Astrocyte (in vitro differentiated cells and primary cell): ENCODE measurements at regions not wholly inside any gene's neighbourhood (a gene's known extent, or its start where the extent isn't known, plus 50 kb on each side); places are given as distances from the start of the nearest gene placed in this dataset.

Experiments used
- DNase-seq: peaks from one replicate; pipeline ENCODE4 v3.0.0-alpha.2; 2010; ENCODE audit warnings: low read depth
- FAIRE-seq: peaks from 2 replicates; lab custom pipeline; 2011; peaks lifted over from hg19 to GRCh38; lab: Jason Lieb, UNC
- H2AFZ ChIP-seq: 2 replicates; pipeline ENCODE4 v1.6.0; 2012; ENCODE audit warnings: low read depth, low read length, inconsistent platforms
- H3K27ac ChIP-seq: 2 replicates; pipeline ENCODE4 v1.5.1; 2011; ENCODE audit warnings: low read depth, low read length, inconsistent platforms
- H3K27me3 ChIP-seq: 2 replicates; pipeline ENCODE4 v1.6.0; 2011; ENCODE audit warnings: low read length, inconsistent platforms; ENCODE audit not compliant: insufficient read depth
- H3K36me3 ChIP-seq: 2 replicates; pipeline ENCODE4 v1.5.1; 2011; ENCODE audit warnings: low read length, inconsistent platforms; ENCODE audit not compliant: insufficient read depth
- H3K4me1 ChIP-seq: 2 replicates; pipeline ENCODE4 v1.5.1; 2011; ENCODE audit warnings: low read length, inconsistent platforms; ENCODE audit not compliant: insufficient read depth
- H3K4me2 ChIP-seq: 2 replicates; pipeline ENCODE4 v1.6.0; 2012; ENCODE audit warnings: low read length, inconsistent platforms
- H3K4me3 ChIP-seq: 2 replicates; pipeline ENCODE4 v1.5.1; 2011; ENCODE audit warnings: low read depth, mild to moderate bottlenecking, low read length, inconsistent platforms; ENCODE audit not compliant: insufficient read depth
- H3K79me2 ChIP-seq: 2 replicates; pipeline ENCODE4 v1.6.0; 2012; ENCODE audit warnings: mild to moderate bottlenecking, low read length, inconsistent platforms; ENCODE audit not compliant: insufficient read depth
- H3K9ac ChIP-seq: 2 replicates; pipeline ENCODE4 v1.6.0; 2012; ENCODE audit warnings: mild to moderate bottlenecking, low read length, inconsistent platforms
- H3K9me3 ChIP-seq: 2 replicates; pipeline ENCODE4 v1.5.1; 2012; ENCODE audit warnings: low read depth, mild to moderate bottlenecking, low read length, inconsistent platforms; ENCODE audit not compliant: insufficient read depth
- H4K20me1 ChIP-seq: 2 replicates; pipeline ENCODE4 v1.6.0; 2012; ENCODE audit warnings: low read length, inconsistent platforms; ENCODE audit not compliant: insufficient read depth
- H3K27ac Mint-ChIP-seq: one replicate; pipeline ENCODE4 v1.8.0; 2021; ENCODE audit warnings: mild to moderate bottlenecking, mixed read lengths; ENCODE audit not compliant: unreplicated experiment
- H3K27me3 Mint-ChIP-seq: one replicate; pipeline ENCODE4 v1.8.0; 2021; ENCODE audit warnings: low read depth, mixed read lengths; ENCODE audit not compliant: unreplicated experiment
- H3K36me3 Mint-ChIP-seq: one replicate; pipeline ENCODE4 v1.8.0; 2021; ENCODE audit warnings: low read depth, mixed read lengths; ENCODE audit not compliant: unreplicated experiment
- H3K4me1 Mint-ChIP-seq: one replicate; pipeline ENCODE4 v1.8.0; 2021; ENCODE audit warnings: low read depth, mixed read lengths; ENCODE audit not compliant: unreplicated experiment
- H3K4me3 Mint-ChIP-seq: one replicate; pipeline ENCODE4 v1.8.0; 2021; ENCODE audit warnings: mild to moderate bottlenecking, moderate library complexity, mixed read lengths; ENCODE audit not compliant: unreplicated experiment
- H3K9me3 Mint-ChIP-seq: one replicate; pipeline ENCODE4 v1.8.0; 2021; ENCODE audit warnings: mild to moderate bottlenecking, mixed read lengths; ENCODE audit not compliant: unreplicated experiment
- CTCF ChIP-seq: IDR thresholded peaks from 2 replicates; pipeline ENCODE4 v1.5.1; 2011; ENCODE audit warnings: low read depth, mild to moderate bottlenecking, inconsistent platforms, low read length, moderate library complexity; ENCODE audit not compliant: insufficient read depth
- EZH2 ChIP-seq: IDR thresholded peaks from 2 replicates; pipeline ENCODE4 v1.6.1; 2012; ENCODE audit warnings: mild to moderate bottlenecking, low read length, inconsistent platforms; ENCODE audit not compliant: insufficient read depth

GRCh38 chr4:104986306-104986705 is 160.4 kb upstream of the TET2 start:
- H3K4me2 ChIP-seq = no peak overlapping the region
- no peaks in the 10 kb centered on the region for H3K79me2 ChIP-seq
- Mint-ChIP-seq H3K27ac (no peak overlapping the region), H3K4me3 (no peak overlapping the region), H3K4me1 (no peaks in the 10 kb centered on the region), H3K36me3 (no peaks in the 10 kb centered on the region), H3K9me3 (no peaks in the 10 kb centered on the region), H3K27me3 (peaks cover 5% of the 10 kb centered on the region)
- FAIRE-seq (no peak), DNase-seq (no peak)
- H2AFZ ChIP-seq = no peak overlapping the region
- H3K4me1 ChIP-seq = no peaks in the 10 kb centered on the region
- no peaks in the 10 kb centered on the region for H3K36me3 ChIP-seq
- no peak for TF ChIP-seq CTCF
- no peak for TF ChIP-seq EZH2
- H3K27me3 ChIP-seq = no peaks in the 10 kb centered on the region
- no peak overlapping the region for H3K9ac ChIP-seq
- no peaks in the 10 kb centered on the region for H3K9me3 ChIP-seq
- H3K4me3 ChIP-seq = no peak overlapping the region
- H3K27ac ChIP-seq = no peak overlapping the region
- H4K20me1 ChIP-seq = no peaks in the 10 kb centered on the region

- Mint-ChIP-seq H3K27ac (no peak overlapping the region), H3K9me3 (no peaks in the 10 kb centered on the region), H3K4me3 (no peak overlapping the region), H3K27me3 (peaks cover 5% of the 10 kb centered on the region), H3K36me3 (no peaks in the 10 kb centered on the region), H3K4me1 (no peaks in the 10 kb centered on the region)
- H3K27me3 ChIP-seq = no peaks in the 10 kb centered on the region
- no peak overlapping the region for H3K9ac ChIP-seq
- no peak overlapping the region for H3K27ac ChIP-seq
- no peaks in the 10 kb centered on the region for H3K79me2 ChIP-seq
- no peaks in the 10 kb centered on the region for H3K36me3 ChIP-seq
- FAIRE-seq = no peak
- no peaks in the 10 kb centered on the region for H3K4me1 ChIP-seq
- H2AFZ ChIP-seq = no peak overlapping the region
- no peaks in the 10 kb centered on the region for H3K9me3 ChIP-seq
- H4K20me1 ChIP-seq = no peaks in the 10 kb centered on the region
- DNase-seq = peak; percentile 76
- H3K4me3 ChIP-seq = no peak overlapping the region
- H3K4me2 ChIP-seq = no peak overlapping the region
- TF ChIP-seq EZH2 (no peak), CTCF (no peak)
Observed at GRCh38 chr4:104989371-104989770, 157.3 kb upstream of the TET2 start.

GRCh38 chr4:105002278-105002677 is 144.4 kb upstream of the TET2 start:
- Histone ChIP-seq H2AFZ (no peak overlapping the region), H3K9me3 (no peaks in the 10 kb centered on the region), H3K4me1 (no peaks in the 10 kb centered on the region), H3K4me3 (no peak overlapping the region), H3K36me3 (no peaks in the 10 kb centered on the region), H3K27me3 (no peaks in the 10 kb centered on the region), H3K9ac (no peak overlapping the region), H3K4me2 (no peak overlapping the region), H3K79me2 (no peaks in the 10 kb centered on the region), H4K20me1 (no peaks in the 10 kb centered on the region), H3K27ac (no peak overlapping the region)
- no peaks in the 10 kb centered on the region for H3K27me3 Mint-ChIP-seq
- no peak for DNase-seq
- no peaks in the 10 kb centered on the region for H3K9me3 Mint-ChIP-seq
- H3K4me1 Mint-ChIP-seq = no peaks in the 10 kb centered on the region
- no peak overlapping the region for H3K4me3 Mint-ChIP-seq
- H3K27ac Mint-ChIP-seq = no peak overlapping the region
- no peak for FAIRE-seq
- no peak for TF ChIP-seq CTCF
- no peak for TF ChIP-seq EZH2
- no peaks in the 10 kb centered on the region for H3K36me3 Mint-ChIP-seq
